ENCODE measurements at regions not wholly inside any gene's neighbourhood (a gene's known extent, or its start where the extent isn't known, plus 50 kb on each side); places are given as distances from the start of the nearest gene placed in this dataset.

DNA sequence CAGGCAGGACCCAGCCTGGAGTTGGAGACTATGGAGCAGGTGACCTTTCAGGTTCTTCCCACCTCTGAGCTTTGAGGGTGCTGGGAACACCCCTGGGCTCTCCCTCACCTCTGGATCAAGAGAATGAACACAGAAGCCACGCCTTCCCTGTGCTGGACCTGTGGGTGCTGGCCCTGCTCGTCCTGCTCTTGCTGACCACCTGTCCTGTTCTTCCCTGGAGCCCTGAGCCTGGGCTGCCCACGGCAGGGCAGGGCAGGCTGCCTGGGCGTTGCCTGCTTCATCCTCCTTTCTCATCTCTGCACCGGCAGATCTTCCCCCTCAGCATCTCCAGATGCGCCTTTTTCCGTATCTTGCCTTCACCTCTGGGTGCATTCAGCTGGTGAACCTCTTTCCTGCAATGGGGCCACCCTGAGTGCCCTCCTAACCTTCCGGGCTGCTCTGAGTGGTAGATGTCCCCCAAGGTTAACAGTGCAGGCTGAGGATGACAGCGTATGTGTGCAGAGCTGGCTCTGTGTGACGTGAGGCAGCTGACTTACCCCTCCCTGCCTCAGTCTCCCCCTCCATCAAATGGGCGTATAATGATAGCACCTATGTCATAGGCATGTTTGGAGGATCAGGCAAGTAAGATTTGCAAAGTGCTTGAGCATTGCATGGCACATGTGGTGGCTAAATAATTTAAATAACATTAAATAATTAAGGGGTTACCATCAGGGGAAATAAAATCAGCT lies 225.8 kb upstream of the CIBAR2 start:
- no peak overlapping the region for H3K4me3 ChIP-seq (ENCODE audit: low read depth, low read length)
- peaks cover 3% of the 10 kb centered on the region; the same call in 1 of the 2 replicates for H3K36me3 ChIP-seq (ENCODE audit: control insufficient read depth, insufficient read depth, low read length)
- no peaks in the 10 kb centered on the region for H3K27me3 ChIP-seq (ENCODE audit: control insufficient read depth, insufficient read depth, low read length)
- TF ChIP-seq, protein P1, sequence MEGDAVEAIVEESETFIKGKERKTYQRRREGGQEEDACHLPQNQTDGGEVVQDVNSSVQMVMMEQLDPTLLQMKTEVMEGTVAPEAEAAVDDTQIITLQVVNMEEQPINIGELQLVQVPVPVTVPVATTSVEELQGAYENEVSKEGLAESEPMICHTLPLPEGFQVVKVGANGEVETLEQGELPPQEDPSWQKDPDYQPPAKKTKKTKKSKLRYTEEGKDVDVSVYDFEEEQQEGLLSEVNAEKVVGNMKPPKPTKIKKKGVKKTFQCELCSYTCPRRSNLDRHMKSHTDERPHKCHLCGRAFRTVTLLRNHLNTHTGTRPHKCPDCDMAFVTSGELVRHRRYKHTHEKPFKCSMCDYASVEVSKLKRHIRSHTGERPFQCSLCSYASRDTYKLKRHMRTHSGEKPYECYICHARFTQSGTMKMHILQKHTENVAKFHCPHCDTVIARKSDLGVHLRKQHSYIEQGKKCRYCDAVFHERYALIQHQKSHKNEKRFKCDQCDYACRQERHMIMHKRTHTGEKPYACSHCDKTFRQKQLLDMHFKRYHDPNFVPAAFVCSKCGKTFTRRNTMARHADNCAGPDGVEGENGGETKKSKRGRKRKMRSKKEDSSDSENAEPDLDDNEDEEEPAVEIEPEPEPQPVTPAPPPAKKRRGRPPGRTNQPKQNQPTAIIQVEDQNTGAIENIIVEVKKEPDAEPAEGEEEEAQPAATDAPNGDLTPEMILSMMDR (IDR thresholded peaks at IDR 0.05; ENCODE audit: insufficient read depth, low read depth, low read length), result no peak
- POLR2A ChIA-PET, result no interaction called here
- no peak for DNase-seq (ENCODE audit: low read depth)
- CTCF ChIA-PET, result no interaction called here

DNA sequence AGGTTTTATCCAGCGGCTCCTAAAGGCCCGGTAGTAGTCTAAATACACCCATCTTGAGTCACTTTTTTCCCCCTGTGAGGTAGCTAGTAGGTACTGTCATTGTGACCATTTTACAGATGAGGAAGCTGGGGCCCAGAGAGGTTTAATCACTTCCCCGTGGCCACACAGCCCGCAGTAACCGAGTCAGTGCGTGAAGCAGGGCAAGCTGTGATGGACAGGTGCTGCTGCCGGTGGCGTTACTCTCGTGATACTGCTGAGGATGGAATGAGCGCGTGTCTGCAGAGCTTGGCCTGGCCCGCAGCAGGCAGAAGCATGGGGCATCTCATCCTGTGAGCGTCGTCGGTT lies 226.3 kb upstream of the CIBAR2 start:
- Histone ChIP-seq H3K36me3 (ENCODE audit: control insufficient read depth, insufficient read depth, low read length) (peaks cover 3% of the 10 kb centered on the region; the same call in 1 of the 2 replicates), H3K27me3 (ENCODE audit: control insufficient read depth, insufficient read depth, low read length) (no peaks in the 10 kb centered on the region), H3K4me3 (ENCODE audit: low read depth, low read length) (no peak overlapping the region)
- POLR2A ChIA-PET, result no interaction called here
- DNase-seq (ENCODE audit: low read depth), result no peak
- CTCF ChIA-PET, result no interaction called here
- TF ChIP-seq, protein P1 (IDR thresholded peaks at IDR 0.05; ENCODE audit: insufficient read depth, low read depth, low read length), result no peak

DNA sequence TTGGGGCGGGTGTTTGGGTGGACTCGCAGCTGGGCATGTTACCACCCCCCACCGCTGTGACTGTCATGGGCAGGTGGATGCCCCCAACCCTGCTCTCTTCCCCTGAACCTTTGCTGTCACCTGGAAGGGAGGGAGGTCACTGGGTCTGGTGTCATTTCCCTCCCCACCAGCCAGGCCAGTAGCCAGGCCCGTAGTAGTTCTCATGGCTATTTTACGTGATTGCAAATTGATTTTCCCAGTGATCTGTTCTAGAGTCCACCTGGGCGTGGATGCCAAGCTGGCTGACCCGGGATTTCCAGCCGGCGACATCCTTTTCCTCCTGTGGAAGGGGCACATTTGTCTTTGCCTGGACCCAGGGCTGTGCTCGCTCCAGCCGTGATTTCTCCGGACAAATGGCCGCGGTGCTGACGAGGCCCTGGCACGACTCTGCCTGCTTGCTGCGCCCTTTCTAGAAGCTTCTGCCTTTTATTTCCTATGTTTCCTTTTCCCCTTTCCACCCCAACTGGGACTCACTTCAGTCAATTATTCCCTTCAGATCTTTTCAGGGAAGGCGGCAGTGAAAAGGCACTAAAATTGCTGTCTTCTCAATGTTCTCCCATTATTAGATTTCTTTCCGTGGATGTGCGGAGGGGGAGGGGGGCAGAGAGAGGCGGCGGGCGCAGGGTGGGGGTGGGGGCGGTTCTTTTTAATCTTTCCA lies 226.9 kb upstream of the CIBAR2 start:
- H3K27me3 ChIP-seq (ENCODE audit: control insufficient read depth, insufficient read depth, low read length), result no peaks in the 10 kb centered on the region
- ChIA-PET POLR2A (no interaction called here), CTCF (no interaction called here)
- H3K36me3 ChIP-seq (ENCODE audit: control insufficient read depth, insufficient read depth, low read length), result peaks cover under 1% of the 10 kb centered on the region; the same call in 1 of the 2 replicates
- TF ChIP-seq, protein P1 (IDR thresholded peaks at IDR 0.05; ENCODE audit: insufficient read depth, low read depth, low read length), result no peak
- H3K4me3 ChIP-seq (ENCODE audit: low read depth, low read length), result no peak overlapping the region
- DNase-seq (ENCODE audit: low read depth), result no peak

DNA sequence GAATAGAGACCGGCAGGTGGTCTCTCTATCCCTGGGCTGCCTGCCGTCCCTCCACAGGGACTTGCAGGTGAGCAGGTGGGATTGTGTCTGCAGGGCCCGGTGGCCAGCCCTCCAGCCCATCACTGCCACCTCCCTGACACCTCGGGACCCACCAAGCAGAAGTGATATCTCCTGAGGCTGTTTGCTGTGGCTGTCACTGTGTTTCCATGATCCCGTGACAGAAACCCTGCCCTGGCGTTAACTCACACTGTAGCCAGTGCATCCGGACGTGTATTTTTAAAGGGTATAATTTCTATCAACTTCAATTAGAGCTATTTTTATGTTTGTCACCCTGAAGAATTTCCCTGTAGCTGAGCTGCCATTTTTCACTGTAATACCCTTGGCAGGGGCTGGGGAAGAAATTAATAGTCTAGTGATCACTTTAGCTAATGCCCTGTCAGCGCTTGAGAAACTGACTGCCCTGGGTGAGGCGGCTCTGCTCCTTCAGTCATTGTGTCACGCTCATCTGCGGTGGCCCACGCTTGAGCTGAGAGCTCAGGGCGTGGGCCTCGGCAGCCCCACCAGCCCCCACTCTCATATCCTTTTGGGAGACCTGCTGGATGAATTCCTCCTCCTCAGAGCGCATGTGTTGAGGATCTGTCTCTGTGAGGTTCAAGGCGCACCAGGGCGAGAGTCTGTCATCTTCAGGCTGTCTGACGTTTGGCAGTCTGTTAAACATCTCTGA lies 229.9 kb upstream of the CIBAR2 start:
- DNase-seq (ENCODE audit: low read depth), result no peak
- ChIA-PET POLR2A (no interaction called here), CTCF (interaction anchor here (0.8 to 2.0 kb wide), 2 partner anchors 11 to 13 kb away, joined by 3 to 5 read pairs; no protein-coding TSS in a partner anchor)
- TF ChIP-seq, protein P1 (IDR thresholded peaks at IDR 0.05; ENCODE audit: insufficient read depth, low read depth, low read length), result no peak
- no peaks in the 10 kb centered on the region for H3K36me3 ChIP-seq (ENCODE audit: control insufficient read depth, insufficient read depth, low read length)
- H3K27me3 ChIP-seq (ENCODE audit: control insufficient read depth, insufficient read depth, low read length), result no peaks in the 10 kb centered on the region
- no peak overlapping the region for H3K4me3 ChIP-seq (ENCODE audit: low read depth, low read length)

DNA sequence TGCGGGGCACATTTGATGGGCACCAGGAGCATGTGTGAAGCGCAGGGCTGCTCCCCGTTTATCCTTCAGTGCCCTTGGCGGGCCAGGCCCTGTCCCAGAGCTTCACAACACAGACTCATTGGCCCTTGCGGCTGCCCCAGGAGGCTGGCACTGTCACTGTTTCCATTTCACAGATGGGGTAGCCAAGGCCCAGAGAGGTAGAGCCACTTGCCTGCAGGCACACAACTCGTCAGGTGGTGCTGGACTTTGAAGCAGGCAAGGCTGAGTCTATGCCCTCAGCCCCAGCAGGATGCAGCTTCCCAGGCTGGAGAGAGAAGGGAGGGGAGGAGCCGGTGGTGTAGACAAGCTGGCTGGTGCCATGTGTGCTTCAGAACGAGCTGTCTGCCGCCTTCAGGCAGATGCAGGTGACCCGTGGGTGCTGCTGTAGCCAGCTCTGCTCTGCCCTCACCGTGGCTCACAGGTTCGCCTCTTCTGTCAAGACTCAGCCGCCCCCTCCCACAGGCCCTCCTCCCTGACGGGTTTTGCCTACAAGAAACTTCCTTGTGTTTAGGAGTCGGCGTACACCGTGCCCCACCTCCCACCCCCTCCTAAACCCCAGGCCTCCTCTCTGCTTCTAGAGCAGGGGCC lies 232.3 kb upstream of the CIBAR2 start:
- Histone ChIP-seq H3K36me3 (ENCODE audit: control insufficient read depth, insufficient read depth, low read length) (no peaks in the 10 kb centered on the region), H3K27me3 (ENCODE audit: control insufficient read depth, insufficient read depth, low read length) (no peaks in the 10 kb centered on the region), H3K4me3 (ENCODE audit: low read depth, low read length) (no peak overlapping the region)
- DNase-seq (ENCODE audit: low read depth), result no peak
- TF ChIP-seq, protein P1 (IDR thresholded peaks at IDR 0.05; ENCODE audit: insufficient read depth, low read depth, low read length), result no peak
- ChIA-PET CTCF (interaction anchor here (1.2 to 1.4 kb wide), 2 partner anchors 9 to 14 kb away, joined by 4 read pairs; no protein-coding TSS in a partner anchor), POLR2A (no interaction called here)

All from BJ (cell line).